ENCODE measurements at regions not wholly inside any gene's neighbourhood (a gene's known extent, or its start where the extent isn't known, plus 50 kb on each side); places are given as distances from the start of the nearest gene placed in this dataset.

GRCh38 chr21:14751011-14751410, 204.9 kb upstream of the SAMSN1 start:
- H3K27ac ChIP-seq, result no peak overlapping the region
- no peaks in the 10 kb centered on the region for H3K4me1 ChIP-seq
- TF ChIP-seq POLR2A (IDR thresholded peaks at IDR 0.05) (no peak), POLR2AphosphoS5 (IDR thresholded peaks at IDR 0.05; ENCODE audit: insufficient read depth in 1 of 2, low read depth in 1 of 2) (no peak), CTCF (IDR thresholded peaks at IDR 0.05) (no peak)
- no peak overlapping the region for H3K4me3 ChIP-seq
- intact Hi-C loops (cut with DNase I), result no loop called here
- no peaks in the 10 kb centered on the region for H3K36me3 ChIP-seq
- no peak for DNase-seq (ENCODE audit: extremely low spot score in 2 of 2)
- no peaks in the 10 kb centered on the region for H3K9me3 ChIP-seq
- H3K27me3 ChIP-seq, result no peaks in the 10 kb centered on the region

- TF ChIP-seq CTCF (IDR thresholded peaks at IDR 0.05), result no peak
- no peak for TF ChIP-seq POLR2AphosphoS5 (IDR thresholded peaks at IDR 0.05; ENCODE audit: insufficient read depth in 1 of 2, low read depth in 1 of 2)
- TF ChIP-seq POLR2A (IDR thresholded peaks at IDR 0.05), result no peak
- no peak for DNase-seq (ENCODE audit: extremely low spot score in 2 of 2)
- no peaks in the 10 kb centered on the region for H3K4me1 ChIP-seq
- no peaks in the 10 kb centered on the region for H3K27me3 ChIP-seq
- no peaks in the 10 kb centered on the region for H3K36me3 ChIP-seq
- H3K4me3 ChIP-seq, result no peak overlapping the region
- no peaks in the 10 kb centered on the region for H3K9me3 ChIP-seq
- no peak overlapping the region for H3K27ac ChIP-seq
- intact Hi-C loops (cut with DNase I), result no loop called here
Observed at GRCh38 chr21:14750041-14750440, 203.9 kb upstream of the SAMSN1 start.

DNA sequence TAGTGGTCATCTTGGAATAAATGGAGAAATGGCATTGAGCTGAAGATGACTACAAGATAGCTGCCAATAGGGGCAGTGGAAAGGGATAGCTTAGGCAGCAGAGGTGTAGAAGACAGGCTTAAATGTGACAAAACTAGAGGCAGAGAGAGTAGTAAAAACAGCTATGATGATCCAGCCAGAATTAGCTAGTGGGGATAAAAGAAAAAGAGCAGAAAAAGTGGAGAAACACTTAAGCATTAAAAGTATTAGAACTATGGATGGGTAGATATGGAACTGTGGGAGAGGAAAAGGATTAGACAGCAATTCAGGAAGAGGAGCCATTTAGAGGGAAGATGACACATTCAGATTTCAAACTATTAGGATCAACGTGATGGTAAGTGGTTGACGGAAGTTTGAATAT, 202.5 kb upstream of the SAMSN1 start:
- Histone ChIP-seq H3K4me3 (no peak overlapping the region), H3K9me3 (no peaks in the 10 kb centered on the region), H3K4me1 (no peaks in the 10 kb centered on the region), H3K27ac (no peak overlapping the region), H3K27me3 (no peaks in the 10 kb centered on the region), H3K36me3 (no peaks in the 10 kb centered on the region)
- intact Hi-C loops (cut with DNase I), result no loop called here
- TF ChIP-seq POLR2AphosphoS5 (IDR thresholded peaks at IDR 0.05; ENCODE audit: insufficient read depth in 1 of 2, low read depth in 1 of 2), result no peak
- no peak for TF ChIP-seq CTCF (IDR thresholded peaks at IDR 0.05)
- no peak for TF ChIP-seq POLR2A (IDR thresholded peaks at IDR 0.05)
- DNase-seq (ENCODE audit: extremely low spot score in 2 of 2), result no peak

- no peak overlapping the region for H3K4me3 ChIP-seq
- H3K9me3 ChIP-seq, result no peaks in the 10 kb centered on the region
- no peak for DNase-seq (ENCODE audit: extremely low spot score in 2 of 2)
- TF ChIP-seq CTCF (IDR thresholded peaks at IDR 0.05) (no peak), POLR2AphosphoS5 (IDR thresholded peaks at IDR 0.05; ENCODE audit: insufficient read depth in 1 of 2, low read depth in 1 of 2) (no peak), POLR2A (IDR thresholded peaks at IDR 0.05) (no peak)
- intact Hi-C loops (cut with DNase I), result no loop called here
- H3K36me3 ChIP-seq, result no peaks in the 10 kb centered on the region
- H3K27ac ChIP-seq, result no peak overlapping the region
- H3K27me3 ChIP-seq, result no peaks in the 10 kb centered on the region
- no peaks in the 10 kb centered on the region for H3K4me1 ChIP-seq
Observed at GRCh38 chr21:14744368-14744767, 198.3 kb upstream of the SAMSN1 start.

DNA sequence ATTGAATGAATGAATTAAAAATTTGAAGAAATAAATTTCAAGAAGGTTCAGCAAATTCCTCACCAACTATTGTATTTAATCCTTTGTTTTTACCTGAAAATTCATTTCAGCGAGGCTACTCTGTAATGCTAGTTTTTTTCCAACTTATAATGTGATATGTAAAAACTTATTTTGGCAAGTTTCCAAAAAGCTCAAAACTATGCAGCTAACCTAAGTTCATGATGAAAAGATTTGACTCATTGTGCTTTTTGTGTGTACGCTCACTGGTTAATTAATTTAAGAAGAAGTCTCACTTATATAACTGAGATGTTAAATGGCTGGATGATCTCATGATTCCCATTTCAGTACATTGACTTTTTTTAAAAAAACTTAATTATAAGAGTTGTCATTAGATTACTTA, 196.0 kb upstream of the SAMSN1 start:
- no peaks in the 10 kb centered on the region for H3K27me3 ChIP-seq
- no peaks in the 10 kb centered on the region for H3K36me3 ChIP-seq
- DNase-seq (ENCODE audit: extremely low spot score in 2 of 2), result no peak
- no peaks in the 10 kb centered on the region for H3K9me3 ChIP-seq
- no peak for TF ChIP-seq POLR2AphosphoS5 (IDR thresholded peaks at IDR 0.05; ENCODE audit: insufficient read depth in 1 of 2, low read depth in 1 of 2)
- TF ChIP-seq POLR2A (IDR thresholded peaks at IDR 0.05), result no peak
- no peak for TF ChIP-seq CTCF (IDR thresholded peaks at IDR 0.05)
- no peak overlapping the region for H3K27ac ChIP-seq
- intact Hi-C loops (cut with DNase I), result no loop called here
- no peak overlapping the region for H3K4me3 ChIP-seq
- no peaks in the 10 kb centered on the region for H3K4me1 ChIP-seq
